ENCODE measurements at regions not wholly inside any gene's neighbourhood (a gene's known extent, or its start where the extent isn't known, plus 50 kb on each side); places are given as distances from the start of the nearest gene placed in this dataset.
"Not testable (repeated sequence)": the region's sequence is repeated elsewhere in the genome, so short reads cannot be mapped to it uniquely, and the experiment has no call there.

- H3K9me3 ChIP-seq (ENCODE audit: control insufficient read depth, insufficient read depth, low read length), result no peaks in the 10 kb centered on the region
- peak overlapping the region; percentile 84 for H3K27ac ChIP-seq (ENCODE audit: low read depth, low read length)
- peak overlapping the region; percentile 97 for H3K4me3 ChIP-seq (ENCODE audit: low read length)
- no peaks in the 10 kb centered on the region for H3K27me3 ChIP-seq (ENCODE audit: control insufficient read depth, low read length)
- H3K79me2 ChIP-seq (ENCODE audit: control insufficient read depth, low read length), result peaks cover 2% of the 10 kb centered on the region; the same call in 1 of the 2 replicates
- H3K9me2 ChIP-seq (replicated peaks; ENCODE audit: control insufficient read depth, low read length), result no peaks in the 10 kb centered on the region
- TF ChIP-seq EZH2phosphoT487 (IDR thresholded peaks at IDR 0.05; ENCODE audit: borderline replicate concordance, low read length), result no peak
- TF ChIP-seq CTCF (IDR thresholded peaks at IDR 0.05; ENCODE audit: low read depth, low read length, poor library complexity, severe bottlenecking), result peak; percentile 51
- peak overlapping the region; percentile 100 for H3K4me2 ChIP-seq (ENCODE audit: low read length)
- peaks cover 22% of the 10 kb centered on the region for H3K4me1 ChIP-seq (ENCODE audit: control insufficient read depth, low read length)
- H3F3A ChIP-seq (ENCODE audit: control insufficient read depth, insufficient read depth), result no peaks in the 10 kb centered on the region
- H4K20me1 ChIP-seq (ENCODE audit: control insufficient read depth, insufficient read depth, low read depth, low read length), result no peaks in the 10 kb centered on the region
- H3K36me3 ChIP-seq (ENCODE audit: control insufficient read depth, low read length), result 0 out of 2 replicates have a peak, but pooled peaks cover 4% of the 10 kb centered on the region
These were observed 52.5 kb upstream of the ROPN1B start for GRCh38 chr3:125916376-125916978.

- H4K20me1 ChIP-seq (ENCODE audit: control insufficient read depth, insufficient read depth, low read depth, low read length); H3K9me2 ChIP-seq (replicated peaks; ENCODE audit: control insufficient read depth, low read length); H3K9me3 ChIP-seq (ENCODE audit: control insufficient read depth, insufficient read depth, low read length); H3K79me2 ChIP-seq (ENCODE audit: control insufficient read depth, low read length); H3K27me3 ChIP-seq (ENCODE audit: control insufficient read depth, low read length); H3K36me3 ChIP-seq (ENCODE audit: control insufficient read depth, low read length); H3F3A ChIP-seq (ENCODE audit: control insufficient read depth, insufficient read depth): not testable (repeated sequence)
- Histone ChIP-seq H3K4me2 (ENCODE audit: low read length) (peak overlapping the region; percentile 100), H3K4me1 (ENCODE audit: control insufficient read depth, low read length) (peaks cover 22% of the 10 kb centered on the region), H3K4me3 (ENCODE audit: low read length) (peak overlapping the region; percentile 97), H3K27ac (ENCODE audit: low read depth, low read length) (peak overlapping the region; percentile 84)
- peak; percentile 2 for TF ChIP-seq CTCF (IDR thresholded peaks at IDR 0.05; ENCODE audit: low read depth, low read length, poor library complexity, severe bottlenecking)
These were observed 51.9 kb upstream of the ROPN1B start for GRCh38 chr3:125917020-125917549.

- H3K27ac ChIP-seq (ENCODE audit: low read depth, low read length); H4K20me1 ChIP-seq (ENCODE audit: control insufficient read depth, insufficient read depth, low read depth, low read length); H3F3A ChIP-seq (ENCODE audit: control insufficient read depth, insufficient read depth); H3K27me3 ChIP-seq (ENCODE audit: control insufficient read depth, low read length); H3K4me2 ChIP-seq (ENCODE audit: low read length); H3K79me2 ChIP-seq (ENCODE audit: control insufficient read depth, low read length); H3K36me3 ChIP-seq (ENCODE audit: control insufficient read depth, low read length); H3K9me2 ChIP-seq (replicated peaks; ENCODE audit: control insufficient read depth, low read length); H3K9me3 ChIP-seq (ENCODE audit: control insufficient read depth, insufficient read depth, low read length); H3K4me3 ChIP-seq (ENCODE audit: low read length): not testable (repeated sequence)
- H3K4me1 ChIP-seq (ENCODE audit: control insufficient read depth, low read length), result peaks cover 22% of the 10 kb centered on the region
These were observed 51.0 kb upstream of the ROPN1B start for GRCh38 chr3:125918024-125918423.

GRCh38 chr3:125918451-125918850 is 50.5 kb upstream of the ROPN1B start:
- H4K20me1 ChIP-seq (ENCODE audit: control insufficient read depth, insufficient read depth, low read depth, low read length); H3K4me2 ChIP-seq (ENCODE audit: low read length); H3F3A ChIP-seq (ENCODE audit: control insufficient read depth, insufficient read depth); H3K27ac ChIP-seq (ENCODE audit: low read depth, low read length); H3K36me3 ChIP-seq (ENCODE audit: control insufficient read depth, low read length); H3K9me2 ChIP-seq (replicated peaks; ENCODE audit: control insufficient read depth, low read length); H3K27me3 ChIP-seq (ENCODE audit: control insufficient read depth, low read length); H3K79me2 ChIP-seq (ENCODE audit: control insufficient read depth, low read length); H3K9me3 ChIP-seq (ENCODE audit: control insufficient read depth, insufficient read depth, low read length); H3K4me3 ChIP-seq (ENCODE audit: low read length): not testable (repeated sequence)
- peaks cover 22% of the 10 kb centered on the region for H3K4me1 ChIP-seq (ENCODE audit: control insufficient read depth, low read length)

- not testable (repeated sequence) for H3K9me2 ChIP-seq (replicated peaks; ENCODE audit: control insufficient read depth, low read length); H3K79me2 ChIP-seq (ENCODE audit: control insufficient read depth, low read length); H3K27ac ChIP-seq (ENCODE audit: low read depth, low read length); H3K4me3 ChIP-seq (ENCODE audit: low read length); H3K9me3 ChIP-seq (ENCODE audit: control insufficient read depth, insufficient read depth, low read length); H4K20me1 ChIP-seq (ENCODE audit: control insufficient read depth, insufficient read depth, low read depth, low read length); H3K4me2 ChIP-seq (ENCODE audit: low read length); H3K27me3 ChIP-seq (ENCODE audit: control insufficient read depth, low read length); H3F3A ChIP-seq (ENCODE audit: control insufficient read depth, insufficient read depth); H3K36me3 ChIP-seq (ENCODE audit: control insufficient read depth, low read length)
- peaks cover 22% of the 10 kb centered on the region for H3K4me1 ChIP-seq (ENCODE audit: control insufficient read depth, low read length)
These were observed 50.1 kb upstream of the ROPN1B start for GRCh38 chr3:125918866-125919265.
